Head of caudate nucleus (tissue), 42 donors: ENCODE measurements at regions not wholly inside any gene's neighbourhood (a gene's known extent, or its start where the extent isn't known, plus 50 kb on each side); places are given as distances from the start of the nearest gene placed in this dataset.
"Not testable (repeated sequence)": the region's sequence is repeated elsewhere in the genome, so short reads cannot be mapped to it uniquely, and the experiment has no call there.

Experiments used
- DNase-seq, 42 donors: peaks; one replicate each; pipeline versions ENCODE4 v3.0.0 to v3.0.0-alpha.2; 2020 to 2021; ENCODE audit warnings: mixed read lengths in 7 of 42
- intact Hi-C: fragments of 100-400 bp; cut with DNase I; formaldehyde crosslinking; loops from one replicate; pipeline ENCODE4 v1.15.0; 2022

- intact Hi-C loops, DNase-seq: not testable (repeated sequence)
Measured at GRCh38 chr11:94235772-94236171, 68.6 kb upstream of the IZUMO1R start.

GRCh38 chr11:94236416-94236815 is 68.0 kb upstream of the IZUMO1R start:
- DNase-seq, intact Hi-C loops: not testable (repeated sequence)

GRCh38 chr11:94237447-94238153 is 66.8 kb upstream of the IZUMO1R start:
- intact Hi-C loops = not testable (repeated sequence)
- peak in 25 of 42 donors; percentile 1 to 64 (median 18) for DNase-seq

GRCh38 chr11:94238154-94238735 is 66.1 kb upstream of the IZUMO1R start:
- peak in 31 of 42 donors; percentile 1 to 64 (median 24) for DNase-seq
- intact Hi-C loops = not testable (repeated sequence)

DNA sequence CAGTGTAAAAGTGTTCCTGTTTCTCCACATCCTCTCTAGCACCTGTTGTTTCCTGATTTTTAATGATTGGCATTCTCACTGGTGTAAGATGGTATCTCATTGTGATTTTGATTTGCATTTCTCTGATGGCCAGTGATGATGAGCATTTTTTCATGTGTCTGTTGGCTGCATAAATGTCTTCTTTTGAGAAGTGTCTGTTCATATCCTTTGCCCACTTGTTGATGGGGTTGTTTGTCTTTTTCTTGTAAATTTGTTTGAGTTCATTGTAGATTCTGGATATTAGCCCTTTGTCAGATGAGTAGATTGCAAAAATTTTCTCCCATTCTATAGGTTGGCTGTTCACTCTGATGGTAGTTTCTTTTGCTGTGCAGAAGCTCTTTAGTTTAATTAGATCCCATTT is 65.6 kb upstream of the IZUMO1R start:
- intact Hi-C loops = not testable (repeated sequence)

GRCh38 chr11:94241896-94242295 is 62.5 kb upstream of the IZUMO1R start:
- DNase-seq = no peak
- intact Hi-C loops = no loop called here

More for the DNA sequence above, 65.6 kb upstream of the IZUMO1R start:
- not testable (repeated sequence) for DNase-seq

GRCh38 chr11:94243571-94244515 is 60.5 kb upstream of the IZUMO1R start:
- intact Hi-C loops = no loop called here
- DNase-seq = no peak

DNA sequence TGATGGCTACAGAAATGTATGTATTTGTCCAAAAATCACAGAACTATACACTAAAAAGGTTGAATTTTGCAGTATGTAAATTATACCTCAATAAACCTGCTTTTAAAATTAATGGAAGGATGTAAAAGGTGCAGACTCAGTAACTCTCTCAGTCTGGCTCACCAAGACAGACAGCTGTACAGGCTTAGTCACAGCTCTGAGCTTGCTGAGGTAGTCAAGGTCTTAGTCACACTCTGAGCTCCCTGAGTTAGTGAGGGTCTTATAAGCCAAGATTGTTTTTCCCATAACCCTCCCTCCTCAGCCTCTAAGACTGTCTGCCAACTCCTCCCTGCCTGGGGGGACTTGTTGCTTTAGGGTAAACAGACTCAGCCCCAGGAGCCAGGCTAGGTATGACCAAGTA is 59.3 kb upstream of the IZUMO1R start:
- intact Hi-C loops = no loop called here
- DNase-seq = no peak

DNA sequence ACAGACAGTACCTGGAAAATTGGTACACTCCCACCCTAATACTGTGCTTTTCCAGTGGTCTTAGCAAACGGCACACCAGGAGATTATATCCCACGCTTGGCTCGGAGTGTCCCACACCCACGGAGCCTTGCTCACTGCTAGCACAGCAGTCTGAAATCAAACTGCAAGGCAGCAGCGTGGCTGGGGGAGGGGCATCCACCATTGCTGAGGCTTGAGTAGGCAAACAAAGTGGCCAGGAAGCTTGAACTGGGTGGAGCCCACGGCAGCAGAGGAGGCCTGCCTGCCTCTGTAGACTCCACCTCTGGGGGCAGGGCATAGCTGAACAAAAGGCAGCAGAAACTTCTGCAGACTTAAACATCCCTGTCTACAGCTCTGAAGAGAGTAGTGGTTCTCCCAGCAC is 56.1 kb upstream of the IZUMO1R start:
- DNase-seq, intact Hi-C loops: not testable (repeated sequence)

DNA sequence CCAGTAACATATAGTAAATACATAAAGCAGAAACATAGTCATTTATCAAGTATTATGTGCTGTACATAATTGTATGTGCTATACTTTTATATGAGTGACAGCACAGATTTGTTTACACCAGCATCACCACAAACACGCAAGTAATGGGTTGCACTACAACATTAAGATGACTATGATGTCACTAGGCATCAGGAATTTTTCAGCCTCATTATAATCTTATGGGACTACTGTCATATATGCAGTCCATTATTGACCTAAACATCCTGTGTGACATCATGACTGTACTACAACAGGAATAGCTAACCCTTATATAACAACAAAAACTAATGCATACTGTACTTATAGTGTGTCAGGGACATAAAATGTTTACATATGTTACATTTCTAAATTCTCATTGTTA is 50.2 kb upstream of the IZUMO1R start:
- intact Hi-C loops = no loop called here

More for the DNA sequence above, 50.2 kb upstream of the IZUMO1R start:
- no peak for DNase-seq
